Activated CD4-positive, CD25-positive, alpha-beta regulatory T cell treated with anti-CD3 and anti-CD28 coated beads, Interleukin-2, amount 50 U/mL, for 24 hours (primary cell): ENCODE measurements at regions not wholly inside any gene's neighbourhood (a gene's known extent, or its start where the extent isn't known, plus 50 kb on each side); places are given as distances from the start of the nearest gene placed in this dataset.
"Not testable (repeated sequence)": the region's sequence is repeated elsewhere in the genome, so short reads cannot be mapped to it uniquely, and the experiment has no call there.

Experiments
- ATAC-seq, 2 donors: fragments of 150-1000 bp; cut with Tn5 transposase; one replicate each; pipeline ENCODE4 v1.10.0; 2021; ENCODE audit warnings: mild to moderate bottlenecking in 1 of 2, moderate library complexity in 1 of 2

DNA sequence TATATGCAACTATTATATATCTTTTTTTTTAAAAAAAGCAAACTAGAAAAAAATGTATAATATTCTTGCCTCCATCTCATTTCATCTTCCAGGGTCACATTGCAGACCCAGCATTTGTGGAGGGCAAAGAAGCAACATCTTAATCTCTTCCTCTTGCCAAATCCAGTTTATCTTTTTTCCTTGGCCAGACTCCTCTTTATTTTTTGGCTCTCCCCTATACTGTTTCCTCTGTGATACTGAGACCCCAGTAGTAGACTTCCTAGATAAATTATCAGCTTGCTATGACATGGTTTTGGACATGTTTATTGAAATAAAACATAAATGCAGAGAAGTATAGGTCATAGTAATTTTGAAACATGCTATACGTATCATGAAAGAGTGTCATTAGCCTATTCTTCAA is 303.8 kb upstream of the DDHD1 start:
- no peak for ATAC-seq

GRCh38 chr14:53452005-53452673 is 299.0 kb upstream of the DDHD1 start:
- no peak for ATAC-seq

- no peak for ATAC-seq
These were observed 297.7 kb upstream of the DDHD1 start for GRCh38 chr14:53450871-53451270.

- no peak for ATAC-seq
These were observed 295.6 kb upstream of the DDHD1 start for GRCh38 chr14:53448682-53449081.

DNA sequence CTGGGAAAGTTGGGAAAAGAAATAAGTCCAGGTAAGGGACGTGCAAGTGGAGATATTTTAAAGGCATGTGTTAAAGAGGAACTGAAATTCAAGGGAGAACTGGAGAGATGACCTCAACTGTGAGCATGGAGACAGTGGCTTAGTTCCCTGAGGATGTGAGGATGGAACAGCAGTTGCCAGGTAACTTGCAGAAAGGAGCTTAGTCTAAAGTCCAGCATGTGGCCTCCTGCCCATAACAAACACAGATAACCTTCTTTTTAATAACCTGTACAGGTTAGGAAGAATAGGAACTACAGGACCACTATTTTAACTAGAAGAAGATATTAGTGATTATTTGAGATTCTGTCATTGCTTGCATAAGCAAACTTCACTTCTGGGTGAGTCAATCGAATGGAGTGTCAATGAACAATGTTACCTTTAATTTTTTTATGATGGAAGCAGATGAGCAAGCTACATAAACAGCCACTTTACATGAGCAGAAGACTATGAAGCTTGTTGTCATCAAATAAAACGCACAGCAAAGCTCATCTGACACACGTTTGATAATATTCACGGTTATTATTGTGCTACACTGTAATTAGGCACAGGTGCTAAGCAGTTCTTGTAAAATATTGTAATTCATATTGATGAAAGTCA is 291.7 kb upstream of the DDHD1 start:
- ATAC-seq: no peak

GRCh38 chr14:53441789-53442188 is 288.7 kb upstream of the DDHD1 start:
- no peak for ATAC-seq

DNA sequence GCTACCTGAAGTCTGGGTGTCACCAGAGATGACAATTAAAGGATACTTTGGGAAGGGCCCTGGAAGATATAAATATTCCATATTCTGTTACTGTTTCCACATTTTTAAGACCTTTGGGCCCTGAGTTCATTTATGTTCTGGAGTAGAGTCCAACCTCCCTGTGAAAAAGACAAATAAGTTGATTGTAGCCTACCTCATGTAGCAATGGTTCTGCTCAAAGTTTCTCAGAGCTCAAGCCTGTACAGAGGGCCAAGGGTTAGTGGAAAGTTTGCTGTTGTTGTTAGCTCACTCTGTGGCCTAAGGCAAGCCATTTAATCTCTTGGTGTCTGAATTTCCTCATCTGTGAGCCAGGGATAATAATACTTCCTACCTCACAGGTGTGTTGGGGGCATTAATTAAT is 284.7 kb upstream of the DDHD1 start:
- no peak for ATAC-seq

DNA sequence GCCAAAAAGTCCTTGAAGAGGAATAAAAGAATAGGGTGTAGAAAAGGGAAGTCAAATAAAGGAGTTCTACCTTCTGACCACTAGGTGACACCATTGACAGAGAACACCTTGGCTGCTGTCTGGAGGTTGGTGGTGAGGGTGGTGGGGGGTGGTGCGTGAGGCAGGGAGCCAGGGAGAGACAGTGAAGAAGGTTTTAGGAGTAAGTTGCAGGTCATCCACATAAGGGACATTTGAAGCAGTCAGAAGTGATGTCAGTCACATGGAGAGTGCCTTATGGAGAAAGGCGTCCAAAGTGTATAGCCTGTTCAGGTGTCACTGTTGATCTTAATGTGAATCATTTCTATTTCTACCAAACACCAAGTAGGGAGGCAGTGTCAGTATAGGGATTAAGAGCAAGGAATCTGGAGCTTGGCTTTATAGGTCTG is 279.3 kb upstream of the DDHD1 start:
- no peak for ATAC-seq

DNA sequence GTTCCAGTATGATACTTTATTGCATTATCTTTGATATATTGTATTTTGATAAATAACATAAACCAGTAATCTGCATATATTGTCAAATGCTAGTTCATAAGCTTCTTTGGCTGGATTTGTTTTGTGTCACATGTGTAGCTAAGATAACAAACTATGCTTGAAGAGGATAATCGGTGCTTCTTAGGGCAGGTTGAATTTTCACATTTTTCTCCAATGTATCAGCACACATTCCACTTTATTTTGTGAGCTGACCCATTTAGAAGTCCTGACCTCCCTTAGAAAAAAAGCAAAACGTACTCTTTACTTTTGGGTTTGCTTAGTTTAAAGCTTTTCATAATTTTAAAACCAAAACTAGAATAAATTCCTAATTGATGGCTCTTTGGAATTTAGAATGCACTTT is 277.7 kb upstream of the DDHD1 start:
- ATAC-seq: no peak

- no peak for ATAC-seq
These were observed 259.9 kb upstream of the DDHD1 start for GRCh38 chr14:53412819-53413675.

DNA sequence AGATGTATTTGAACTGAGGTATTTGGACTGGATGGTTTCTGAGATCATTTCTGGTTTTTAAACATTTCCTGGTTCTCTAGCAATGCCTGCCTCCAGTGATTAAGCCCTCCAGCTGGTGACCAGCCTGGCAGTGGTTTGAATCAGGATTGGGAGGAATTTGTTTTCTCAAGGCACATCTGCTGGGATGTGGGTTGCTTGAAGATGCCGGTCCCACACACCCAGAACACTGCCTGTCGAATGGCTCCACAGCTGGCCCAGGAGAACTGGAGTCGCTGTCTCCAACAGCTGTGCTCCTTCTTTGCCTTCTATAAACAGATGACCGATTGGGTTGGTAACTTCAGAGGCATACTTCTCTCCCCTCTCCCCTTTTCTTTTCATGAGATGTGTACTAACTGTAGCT is 258.0 kb upstream of the DDHD1 start:
- ATAC-seq: no peak

- no peak for ATAC-seq
These were observed 256.8 kb upstream of the DDHD1 start for GRCh38 chr14:53409969-53410368.

DNA sequence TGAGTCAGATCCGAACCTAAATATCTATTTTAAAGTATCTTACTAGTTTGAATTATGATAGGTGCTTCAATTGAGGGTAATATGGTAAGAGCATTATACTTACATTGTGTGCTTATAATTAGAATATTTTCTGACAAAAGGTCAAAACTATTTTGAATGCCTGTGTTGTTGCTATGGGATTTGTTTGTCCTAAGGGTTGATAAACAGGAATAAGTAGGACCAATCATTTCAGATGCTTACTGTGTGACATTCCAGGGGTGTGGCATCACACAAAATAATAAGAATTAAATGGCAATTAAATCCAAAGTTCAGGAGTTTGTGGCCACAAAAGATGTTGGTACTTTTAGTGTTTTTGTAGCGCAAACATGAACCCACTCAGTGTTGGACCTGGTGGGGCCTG is 256.2 kb upstream of the DDHD1 start:
- ATAC-seq: no peak

GRCh38 chr14:53408175-53408879 is 255.2 kb upstream of the DDHD1 start:
- ATAC-seq: no peak

DNA sequence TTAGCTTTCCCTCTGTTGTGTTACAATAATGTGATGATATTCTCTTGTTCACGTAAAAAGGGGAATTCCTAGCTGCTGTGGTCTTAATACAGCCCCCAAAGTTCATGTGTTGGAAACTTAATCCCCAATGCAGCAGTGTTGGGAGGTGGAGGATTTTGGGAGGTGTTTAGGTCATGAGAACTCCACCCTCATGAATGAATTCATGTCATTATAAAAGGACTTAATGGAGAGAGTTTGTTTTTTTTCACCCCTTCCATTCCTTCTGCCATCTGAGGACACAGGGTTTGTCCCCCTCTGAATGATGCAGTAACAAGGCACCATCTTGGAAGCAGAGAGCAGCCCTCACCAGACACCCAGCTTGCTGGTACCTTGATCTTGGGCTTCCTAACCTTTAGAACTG is 253.4 kb upstream of the DDHD1 start:
- no peak for ATAC-seq

GRCh38 chr14:53401646-53402045 is 248.5 kb upstream of the DDHD1 start:
- ATAC-seq: no peak

DNA sequence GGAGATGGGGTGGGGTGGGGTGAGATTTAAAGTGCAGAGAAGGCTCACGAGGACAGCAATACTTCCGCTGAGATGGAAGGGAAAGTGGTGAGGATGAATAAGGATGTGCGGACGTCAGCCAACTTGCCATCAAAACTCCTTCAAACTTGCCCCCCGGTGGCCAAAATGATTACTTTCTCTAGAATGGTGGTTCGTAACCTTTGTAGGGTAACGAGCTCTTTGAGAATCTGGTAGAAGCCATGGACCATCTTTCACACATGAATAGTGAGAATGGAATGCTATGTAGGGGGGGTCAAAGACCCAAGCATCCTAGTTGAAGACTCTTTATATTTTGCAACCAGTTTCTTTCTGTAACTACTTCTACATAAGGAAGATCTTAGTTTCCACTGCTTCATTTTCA is 245.9 kb upstream of the DDHD1 start:
- ATAC-seq: no peak

GRCh38 chr14:53398616-53399015 is 245.5 kb upstream of the DDHD1 start:
- ATAC-seq: no peak

GRCh38 chr14:53395267-53395666 is 242.1 kb upstream of the DDHD1 start:
- not testable (repeated sequence) for ATAC-seq

DNA sequence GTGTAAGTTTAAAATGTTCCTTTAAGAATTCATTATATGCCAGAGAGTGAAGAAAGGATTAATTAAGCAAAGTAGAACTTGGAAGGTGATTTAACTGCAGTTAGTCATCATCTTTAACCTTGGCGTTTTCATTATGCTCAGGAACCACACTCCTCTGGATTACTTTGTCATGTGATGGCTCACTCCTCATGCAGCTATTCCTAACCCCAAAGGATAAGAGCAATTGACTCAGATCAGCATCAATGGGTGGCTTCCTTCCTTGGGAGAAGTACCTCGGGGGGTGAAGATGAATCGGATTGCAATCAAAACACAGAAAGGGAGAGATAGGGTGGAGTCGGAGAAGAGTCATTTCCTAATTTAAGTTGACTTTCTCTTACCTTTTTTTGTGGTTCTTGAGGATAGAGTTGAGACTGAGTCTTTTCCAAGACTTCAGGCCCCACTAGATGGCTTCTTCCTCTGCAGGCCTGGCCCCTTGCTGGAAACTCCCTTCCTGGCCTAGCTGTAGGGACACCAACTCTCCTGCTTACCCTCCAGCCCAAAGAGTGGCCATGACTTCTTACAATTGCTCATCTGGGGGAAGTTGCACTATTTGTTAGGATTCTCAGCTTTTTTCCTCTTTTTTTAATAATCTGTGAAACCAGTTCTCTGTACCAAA is 238.6 kb upstream of the DDHD1 start:
- ATAC-seq: no peak

DNA sequence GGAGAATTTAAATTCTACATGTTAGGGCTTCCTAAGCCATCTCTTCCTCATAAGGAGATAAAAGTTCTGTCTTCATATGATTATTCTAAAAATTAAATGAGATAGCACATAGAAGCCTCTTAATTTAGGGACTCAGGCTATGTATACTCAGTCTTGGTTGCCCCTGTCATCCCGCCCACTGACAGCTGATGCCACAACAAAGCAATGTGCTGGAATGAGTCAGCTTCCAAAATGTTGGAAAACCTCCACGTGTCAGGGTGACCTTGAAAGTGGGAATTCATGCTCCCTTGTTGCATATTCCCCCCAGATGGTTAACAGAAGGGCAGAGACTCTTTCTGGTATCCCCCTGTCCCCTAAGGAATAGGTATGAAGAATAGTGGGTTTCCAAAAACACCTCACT is 238.0 kb upstream of the DDHD1 start:
- no peak for ATAC-seq

- no peak for ATAC-seq
These were observed 236.9 kb upstream of the DDHD1 start for GRCh38 chr14:53390008-53390407.

DNA sequence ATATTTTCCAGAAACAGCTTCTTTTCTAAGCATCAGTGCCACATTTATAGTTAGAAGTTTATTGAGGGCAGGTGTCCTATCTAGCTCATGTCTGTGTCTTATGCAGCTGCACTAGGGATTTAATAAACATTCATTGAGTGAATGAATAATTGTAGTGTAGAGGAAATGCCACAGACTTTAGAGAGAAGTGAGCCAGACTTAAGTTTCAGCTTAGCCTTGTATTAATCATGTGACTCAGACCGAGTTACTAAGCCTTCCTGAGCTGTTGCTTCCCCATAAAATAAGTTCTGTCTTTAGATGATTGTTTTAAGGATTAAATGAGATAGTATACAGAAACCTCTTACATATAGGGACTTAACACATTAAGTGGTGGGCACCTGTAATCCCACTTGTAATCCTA is 236.1 kb upstream of the DDHD1 start:
- ATAC-seq: no peak
